HG03280 (cell line): ENCODE measurements at regions not wholly inside any gene's neighbourhood (a gene's known extent, or its start where the extent isn't known, plus 50 kb on each side); places are given as distances from the start of the nearest gene placed in this dataset.

Experiments used
- ATAC-seq: cut with Tn5 transposase; IDR thresholded peaks from one replicate; pipeline ENCODE4 v1.9.1; 2021; ENCODE audit warnings: mild to moderate bottlenecking, moderate library complexity; ENCODE audit not compliant: unreplicated experiment

DNA sequence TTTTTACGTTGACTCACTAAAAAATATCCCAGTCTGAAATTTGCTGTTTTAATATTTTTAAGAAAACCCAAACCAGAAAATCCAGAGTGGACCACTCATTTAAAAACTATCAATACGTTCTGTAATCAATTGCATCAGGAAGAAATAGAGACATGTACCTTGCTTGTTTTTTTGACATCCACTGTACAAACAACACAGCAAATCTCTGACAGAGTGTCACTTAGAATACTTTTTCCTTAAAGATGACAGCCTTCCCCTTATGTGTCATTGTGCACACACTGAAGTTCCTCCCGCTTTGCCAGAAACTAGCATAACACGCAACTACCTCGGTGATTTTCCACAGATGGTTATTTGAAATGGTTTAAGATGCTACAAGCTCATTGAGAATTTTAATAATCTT lies 321.7 kb upstream of the PFKP start:
- ATAC-seq = no peak

DNA sequence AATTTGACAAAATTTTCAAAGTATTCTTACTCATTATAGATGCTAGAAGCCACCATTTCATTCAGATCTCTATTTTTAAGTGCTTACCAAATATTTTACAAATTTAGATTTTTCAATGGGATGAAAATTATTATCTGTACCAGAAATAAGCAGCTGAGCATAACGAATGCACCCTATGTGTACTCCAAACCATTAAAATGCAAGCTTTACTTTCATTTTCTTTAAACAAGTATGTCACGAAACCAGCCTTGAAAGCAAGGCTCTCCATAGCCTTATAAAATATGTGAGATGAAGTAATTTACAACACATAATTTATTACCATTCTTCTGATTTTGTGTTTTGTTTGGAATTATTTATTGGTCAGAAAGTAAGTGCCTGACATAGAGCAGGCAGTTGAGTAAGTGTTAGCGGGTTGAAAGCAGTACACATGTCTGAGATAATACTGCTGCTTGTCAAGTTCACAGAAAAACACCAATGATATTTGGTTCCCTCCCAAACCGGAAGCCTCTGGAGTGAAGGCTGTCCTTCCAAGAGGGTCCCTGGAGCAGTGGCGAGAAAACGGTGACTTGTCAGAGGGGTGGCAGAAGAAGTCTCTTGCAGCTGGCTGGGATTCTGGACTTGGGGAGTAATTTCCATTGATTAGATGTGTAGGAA lies 322.7 kb upstream of the PFKP start:
- no peak for ATAC-seq

DNA sequence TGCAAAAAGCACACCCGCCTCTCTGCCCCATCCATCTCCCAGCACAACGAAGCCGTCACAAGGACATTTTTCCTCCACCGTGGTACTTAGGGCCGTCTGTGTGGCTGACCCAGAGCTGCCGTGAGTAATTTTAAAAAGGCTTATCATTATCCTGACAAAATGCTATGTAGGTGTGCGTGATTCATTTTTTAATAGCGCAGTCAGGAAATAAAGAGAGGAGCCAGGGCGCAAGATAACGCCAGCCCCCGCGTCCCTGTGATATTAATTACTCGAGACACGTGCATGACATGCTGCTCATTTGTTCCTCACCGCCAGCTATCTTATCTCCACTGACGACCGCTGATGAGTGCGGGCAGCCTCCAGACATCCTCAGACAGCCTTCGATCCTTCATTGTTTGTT lies 332.7 kb upstream of the PFKP start:
- ATAC-seq = no peak

DNA sequence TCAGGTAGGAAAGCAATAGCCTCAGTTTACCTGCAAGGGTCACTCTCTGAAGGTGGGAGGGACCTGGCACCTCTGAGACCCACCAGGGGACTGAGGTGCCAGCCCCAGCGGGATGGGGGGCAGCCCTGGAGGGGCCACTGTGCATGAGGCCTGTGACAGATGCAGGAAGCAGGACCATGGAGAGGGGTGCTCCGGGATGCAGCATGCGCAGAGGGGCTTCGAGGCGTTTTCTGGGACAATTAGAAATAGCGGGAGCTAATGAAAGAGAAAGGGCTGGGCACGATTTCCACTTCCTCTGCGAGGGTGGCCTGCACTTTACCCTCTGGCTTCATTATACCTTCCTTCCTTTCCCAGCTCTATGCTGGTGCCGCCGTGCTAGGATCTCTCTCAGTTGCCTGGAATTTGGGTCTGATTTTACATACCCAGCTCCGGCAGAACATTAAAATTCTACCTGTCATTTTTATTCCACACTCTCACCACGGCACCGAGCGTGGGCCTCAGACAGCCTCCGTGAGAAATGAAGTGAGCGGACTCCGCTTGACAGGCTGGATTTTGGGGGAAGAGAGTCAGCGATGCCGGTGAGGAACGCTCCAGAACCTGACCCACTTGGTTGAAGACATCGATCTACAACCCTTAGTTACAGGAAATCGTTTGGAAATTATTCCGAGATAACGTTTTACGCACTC lies 333.9 kb upstream of the PFKP start:
- no peak for ATAC-seq

DNA sequence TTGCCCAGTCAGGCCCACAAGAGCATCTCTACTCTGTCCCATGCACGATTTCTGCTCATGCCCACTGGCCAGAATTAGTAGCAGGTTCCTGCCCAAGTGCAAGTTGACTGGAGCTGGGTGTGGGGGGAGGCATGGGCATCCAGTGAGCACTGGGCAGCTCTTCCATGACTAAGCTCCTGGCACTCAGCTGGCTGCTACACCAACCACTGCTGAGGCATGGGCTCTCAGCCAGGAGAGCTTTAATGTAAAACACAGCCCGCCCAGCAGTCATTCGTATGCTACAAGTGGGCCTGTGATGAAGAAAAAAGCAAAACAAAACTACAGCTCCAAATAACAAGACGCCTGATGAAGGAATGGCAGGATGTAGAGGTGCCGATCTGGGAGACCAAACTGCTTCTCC lies 335.4 kb upstream of the PFKP start:
- no peak for ATAC-seq

DNA sequence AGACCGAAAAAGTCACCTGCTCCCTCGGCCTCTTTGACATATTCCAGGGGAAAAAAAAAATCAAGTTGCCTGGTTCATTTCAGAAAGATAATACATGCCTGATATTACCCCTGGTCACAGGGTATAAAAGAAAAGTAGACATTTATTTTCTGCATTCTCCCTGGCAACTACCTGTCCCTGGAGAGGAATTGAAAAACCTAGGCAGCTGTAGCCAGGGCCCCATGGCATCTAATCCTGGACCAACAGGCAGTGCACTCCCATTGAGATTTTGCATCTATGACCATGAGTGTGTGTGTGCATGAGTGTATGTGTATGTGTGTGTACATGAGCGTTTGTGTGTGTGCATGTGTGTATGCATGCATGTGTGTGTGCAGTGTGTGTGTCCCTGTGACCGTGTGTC lies 338.2 kb upstream of the PFKP start:
- no peak for ATAC-seq

DNA sequence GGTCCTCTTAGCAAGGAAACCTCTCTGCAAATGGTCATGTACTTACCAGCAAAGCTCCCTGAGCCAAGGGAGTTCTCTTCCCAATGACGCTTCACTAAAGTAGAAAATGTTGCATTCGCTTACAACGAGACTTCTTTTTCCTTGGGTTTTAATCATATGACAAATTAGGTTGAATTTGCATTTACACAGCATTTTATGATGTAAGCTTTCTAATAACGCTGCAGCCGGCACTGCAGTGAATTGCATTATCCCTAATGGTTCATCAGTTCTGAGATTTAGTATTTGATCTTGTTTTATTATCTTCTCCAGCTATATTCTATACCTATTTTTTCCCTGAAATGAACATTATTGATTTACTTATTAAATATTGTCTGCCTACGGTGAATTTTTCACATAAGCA lies 339.3 kb upstream of the PFKP start:
- ATAC-seq = no peak

DNA sequence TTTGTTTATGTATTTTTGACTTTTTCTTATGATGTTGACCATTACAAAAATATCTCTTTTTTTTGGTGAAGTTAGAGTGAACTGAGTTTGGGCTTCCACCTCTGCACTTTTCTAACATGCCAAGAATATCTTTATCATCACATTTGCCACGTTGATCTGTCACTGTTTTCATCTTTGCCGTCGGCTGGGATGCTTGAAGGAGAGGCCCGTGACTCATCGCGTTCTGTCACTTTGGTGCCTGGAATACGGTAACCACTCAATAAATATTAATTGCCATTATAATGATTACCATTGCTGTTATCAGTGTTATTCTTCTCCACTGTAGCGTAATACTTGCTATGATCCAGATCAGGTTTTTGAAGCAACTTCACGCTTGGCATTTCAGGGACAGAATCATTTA lies 350.8 kb upstream of the PFKP start:
- no peak for ATAC-seq

DNA sequence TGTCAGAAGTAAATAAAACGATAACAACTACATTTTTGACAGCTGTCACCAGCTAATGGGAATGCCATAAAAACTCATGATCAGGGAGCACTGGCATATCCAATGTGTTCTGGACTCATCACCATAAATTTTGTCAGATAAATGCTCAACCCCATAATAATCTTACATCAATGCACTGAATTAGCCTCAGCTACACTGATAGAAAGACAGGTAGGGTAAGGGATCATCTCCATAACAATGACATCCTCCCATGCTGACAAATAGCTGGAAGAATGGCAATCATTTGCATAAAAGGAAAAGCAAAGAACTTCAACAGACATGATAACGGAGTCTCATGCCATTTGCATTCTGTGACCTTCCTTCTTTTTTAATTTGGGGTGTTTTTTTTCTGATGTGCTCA lies 352.8 kb upstream of the PFKP start:
- no peak for ATAC-seq

DNA sequence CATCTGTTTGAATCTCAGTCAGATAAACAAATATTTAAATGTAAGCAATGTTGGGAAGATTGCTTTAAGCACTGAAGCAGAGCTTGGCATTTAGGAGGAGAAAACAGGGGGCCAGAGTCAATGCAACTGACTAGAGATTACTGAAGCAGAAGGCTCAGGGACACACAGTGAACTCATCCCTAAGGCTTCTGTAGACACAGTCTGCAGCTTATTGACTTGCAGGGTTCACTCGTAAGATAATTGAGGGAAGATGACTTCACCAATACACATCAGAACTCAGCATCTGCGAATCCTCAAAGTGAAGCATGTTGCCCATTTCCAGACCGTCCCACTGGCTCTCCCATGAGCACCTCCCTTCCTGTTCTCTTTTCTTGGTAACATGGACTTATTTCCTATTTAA lies 363.4 kb upstream of the PFKP start:
- ATAC-seq = no peak

DNA sequence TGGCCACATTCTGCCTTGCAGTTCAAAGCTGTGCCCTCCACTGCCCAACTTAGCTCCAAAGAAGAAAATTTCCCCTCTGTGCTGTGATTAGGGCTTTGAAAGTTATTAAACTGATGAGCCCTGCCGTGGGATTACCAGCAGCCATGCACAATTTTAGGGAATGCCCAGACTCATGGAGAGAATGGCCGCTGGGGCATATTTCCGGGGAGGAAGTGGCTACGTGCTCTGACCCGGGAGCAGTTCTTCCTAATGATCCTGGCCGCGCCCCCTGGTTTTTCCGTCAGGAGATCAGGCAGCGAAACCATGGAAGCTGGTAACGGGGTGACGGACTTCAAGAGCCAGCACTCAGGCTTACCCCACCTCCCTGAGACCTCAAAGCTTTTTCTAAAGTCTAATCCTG lies 365.5 kb upstream of the PFKP start:
- no peak for ATAC-seq

DNA sequence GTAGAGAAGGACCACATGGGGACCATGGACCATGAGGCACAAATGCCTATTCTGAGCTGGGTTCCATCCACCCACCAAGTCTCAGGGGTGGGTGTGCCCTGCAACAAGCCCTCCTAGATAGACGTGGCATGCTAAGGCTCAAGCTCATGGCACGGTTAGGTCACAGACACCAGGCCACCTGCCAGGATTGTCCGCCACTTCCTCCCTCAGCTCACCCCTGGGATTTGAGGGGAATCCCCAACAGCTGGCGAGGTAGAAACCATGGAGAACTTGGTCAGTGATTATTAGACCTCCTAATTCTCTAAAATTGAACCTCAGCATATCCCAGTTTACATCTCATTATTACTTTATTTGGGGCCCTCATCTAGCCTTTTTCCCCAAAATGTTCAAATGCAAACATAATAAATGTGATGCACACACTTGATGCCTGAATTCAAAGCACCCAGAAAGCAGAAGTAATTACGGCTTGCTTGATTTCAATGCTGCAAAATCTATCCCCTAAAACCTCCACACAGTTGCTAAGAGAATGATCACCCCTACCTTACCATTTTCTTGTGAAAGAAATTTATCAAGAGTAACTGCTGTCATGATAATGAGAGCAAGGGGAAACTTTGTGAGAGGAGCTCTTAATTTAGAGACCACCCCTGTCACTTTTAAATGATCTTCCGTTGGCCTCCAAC lies 366.6 kb upstream of the PFKP start:
- ATAC-seq = no peak

DNA sequence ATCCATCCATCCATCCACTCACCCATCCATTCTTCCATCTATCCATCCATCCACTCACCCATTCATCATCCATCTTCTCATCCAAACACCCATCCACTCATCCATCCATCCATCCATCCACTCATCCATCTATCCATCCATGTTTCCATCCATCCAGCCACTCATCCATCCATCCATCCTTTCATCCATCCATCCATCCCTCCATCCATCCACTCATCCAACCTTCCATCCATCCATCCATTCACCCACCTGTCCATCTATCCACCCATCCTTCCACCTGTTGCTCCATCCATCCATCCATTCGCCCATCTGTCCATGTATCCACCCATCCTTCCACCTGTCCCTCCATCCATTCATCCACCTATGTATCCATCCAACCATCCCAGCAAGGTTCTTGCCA lies 378.4 kb upstream of the PFKP start:
- ATAC-seq = no peak

DNA sequence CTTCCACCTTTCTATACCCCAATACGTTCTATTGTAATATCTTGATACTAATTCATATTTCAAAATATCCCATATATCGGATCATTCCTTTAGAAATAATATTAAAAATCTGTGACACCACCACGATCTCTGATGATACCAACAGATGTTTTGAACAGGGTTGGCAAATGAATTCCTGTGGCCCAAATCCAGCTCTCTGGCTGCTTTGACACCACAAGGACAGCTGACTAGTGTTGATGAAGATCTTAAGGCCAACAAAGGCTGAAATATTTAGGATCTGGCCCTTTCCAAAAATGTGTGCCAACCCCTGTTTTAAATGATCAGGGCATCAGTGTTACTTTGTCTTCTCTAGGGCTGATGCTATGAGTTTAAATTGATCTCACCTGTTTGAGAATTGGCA lies 380.7 kb upstream of the PFKP start:
- ATAC-seq = no peak

DNA sequence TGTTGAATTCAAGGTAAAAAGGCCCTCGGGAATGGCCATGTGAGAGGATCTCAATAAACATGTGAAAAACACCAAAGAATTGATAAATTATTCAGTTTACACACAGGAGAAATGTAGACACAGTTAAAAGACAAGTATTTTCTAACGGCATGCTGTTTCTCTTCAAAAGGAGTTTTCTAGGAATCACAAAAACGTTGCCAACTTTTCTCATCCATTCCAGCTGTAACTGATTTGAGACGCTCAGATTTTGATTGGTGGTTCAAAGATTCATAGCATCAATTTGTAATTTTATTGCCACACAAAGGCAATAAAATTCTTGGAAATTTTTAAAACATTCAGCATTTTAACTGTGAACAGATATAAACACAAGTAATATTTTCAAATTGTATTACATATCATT lies 384.9 kb upstream of the PFKP start:
- ATAC-seq = no peak

DNA sequence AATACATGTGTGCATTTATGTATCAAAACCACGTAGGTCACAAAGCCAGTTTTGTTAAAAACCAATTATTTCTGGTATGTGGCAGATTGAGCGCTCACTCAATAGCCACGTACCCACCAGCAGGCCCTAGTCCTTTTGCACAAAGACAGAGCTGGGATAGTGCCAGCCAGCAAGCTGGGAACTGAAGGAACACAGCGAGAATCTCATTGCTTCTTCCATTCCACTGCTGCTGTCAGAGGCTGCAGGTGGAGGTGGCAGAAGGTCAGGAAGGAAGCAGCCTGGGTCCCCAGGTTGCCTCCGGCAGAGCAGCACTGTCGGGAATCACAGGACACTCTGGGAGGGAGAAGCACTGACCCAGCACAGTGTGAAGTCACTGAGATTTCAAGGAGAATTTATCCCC lies 385.5 kb upstream of the PFKP start:
- ATAC-seq = no peak

DNA sequence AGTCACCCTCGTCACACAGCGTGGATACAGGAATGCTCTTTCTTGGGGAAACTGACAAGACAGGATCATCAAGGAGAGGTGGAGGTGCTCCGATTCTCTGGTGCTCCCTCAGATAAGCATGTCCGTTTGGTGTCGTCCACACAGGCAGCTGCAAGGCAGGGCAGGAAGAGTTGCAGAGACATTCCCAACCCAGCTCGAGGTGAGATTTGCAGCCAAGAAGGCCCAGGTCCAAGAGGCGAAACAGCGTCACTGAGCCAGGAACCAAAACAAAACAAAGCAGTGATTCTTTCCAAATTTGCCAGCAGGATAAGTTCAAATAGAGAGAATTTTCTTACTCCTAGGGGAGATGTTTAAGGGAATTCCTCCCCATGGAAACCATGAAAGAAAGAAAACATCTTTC lies 386.5 kb upstream of the PFKP start:
- no peak for ATAC-seq

DNA sequence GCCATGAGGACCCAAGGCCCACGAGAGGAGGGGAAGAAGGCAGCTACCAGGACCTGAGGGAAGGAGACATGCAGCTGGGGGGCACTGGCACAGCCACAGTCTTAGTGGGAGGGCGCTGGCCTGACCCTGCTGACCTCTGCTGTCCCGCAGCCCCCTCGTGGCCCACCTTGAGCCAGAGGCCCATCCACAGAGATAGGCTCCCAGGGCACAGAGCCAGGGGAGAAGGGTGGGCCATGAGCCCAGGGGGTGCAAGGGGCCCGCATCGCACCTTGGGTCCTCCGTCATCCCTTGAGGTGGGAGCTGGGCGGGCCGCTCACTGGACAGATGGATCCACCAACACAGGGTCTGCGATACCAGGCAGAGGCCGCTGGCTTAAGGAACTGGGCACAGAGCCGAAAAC lies 387.7 kb upstream of the PFKP start:
- no peak for ATAC-seq

DNA sequence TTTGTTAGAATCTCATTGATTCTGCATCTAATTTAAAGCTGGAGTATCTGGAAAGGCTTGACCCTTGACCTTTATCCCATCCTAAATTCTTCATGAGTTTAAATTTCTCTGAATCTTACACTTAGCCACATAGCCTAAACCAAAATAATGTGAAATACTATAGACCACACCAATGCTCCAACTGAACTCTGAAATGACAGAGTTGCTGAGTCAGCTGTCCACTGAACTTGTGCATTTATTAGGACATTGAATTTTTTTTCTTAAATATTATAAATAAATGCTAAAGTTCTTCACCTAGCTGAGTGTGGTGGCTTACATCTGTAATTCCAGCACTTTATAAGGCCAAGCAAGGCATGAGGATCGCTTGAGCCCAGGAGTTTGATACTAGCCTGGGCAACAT lies 390.9 kb upstream of the PFKP start:
- no peak for ATAC-seq

DNA sequence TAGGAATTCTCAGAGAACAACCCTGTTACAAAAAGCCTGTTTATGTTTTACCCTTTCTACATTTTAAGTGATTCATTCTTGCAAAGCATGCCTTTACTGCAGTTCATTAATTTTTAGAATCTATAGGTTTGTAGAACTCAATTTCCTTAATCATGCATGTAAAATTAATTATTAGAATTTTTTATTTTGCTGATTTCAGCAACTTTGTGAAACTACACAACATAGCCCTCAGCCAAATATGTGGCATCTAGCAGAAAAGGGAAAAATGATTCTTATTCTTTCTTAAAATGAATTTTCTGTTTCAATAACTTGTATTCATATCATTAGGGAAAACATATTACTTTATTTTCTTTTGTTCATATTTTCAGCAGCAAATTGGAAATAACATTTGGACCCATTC lies 392.9 kb upstream of the PFKP start:
- no peak for ATAC-seq

DNA sequence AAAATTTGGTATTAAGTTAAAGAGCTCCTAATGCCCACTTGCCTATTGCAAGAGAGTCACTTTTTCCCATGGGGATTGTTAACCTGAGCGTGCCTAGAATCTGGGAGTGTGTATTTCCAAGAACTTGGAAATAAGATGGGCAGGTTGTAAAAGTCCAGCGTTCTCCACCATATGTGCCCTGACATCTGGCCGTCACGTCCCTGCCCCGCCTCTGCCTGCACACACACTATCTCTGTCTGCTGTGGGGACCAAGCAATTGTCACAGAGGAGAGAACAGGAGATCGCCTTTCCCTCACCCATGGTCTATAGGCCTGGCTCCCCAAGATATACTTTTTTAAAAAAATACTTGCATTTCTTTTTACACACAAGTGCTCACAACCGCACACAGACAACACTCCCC lies 396.5 kb upstream of the PFKP start:
- ATAC-seq = no peak

DNA sequence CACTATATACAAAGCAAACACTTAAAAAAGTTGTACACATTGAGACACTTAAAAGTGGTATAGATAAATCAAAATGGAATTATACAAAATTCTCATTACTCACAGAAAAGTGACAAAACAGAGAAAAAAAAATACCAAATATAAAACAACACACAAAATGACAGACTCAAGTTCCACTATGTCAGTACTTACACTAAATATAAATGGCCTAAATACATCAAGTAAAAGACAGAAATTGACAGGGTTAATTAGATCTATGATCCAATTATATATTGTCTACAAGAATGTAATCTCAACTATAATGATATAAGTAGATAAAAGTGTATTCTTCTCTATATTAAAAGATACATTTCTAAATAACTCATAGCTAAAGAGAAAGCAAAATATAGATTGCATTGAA lies 401.6 kb upstream of the PFKP start:
- no peak for ATAC-seq

DNA sequence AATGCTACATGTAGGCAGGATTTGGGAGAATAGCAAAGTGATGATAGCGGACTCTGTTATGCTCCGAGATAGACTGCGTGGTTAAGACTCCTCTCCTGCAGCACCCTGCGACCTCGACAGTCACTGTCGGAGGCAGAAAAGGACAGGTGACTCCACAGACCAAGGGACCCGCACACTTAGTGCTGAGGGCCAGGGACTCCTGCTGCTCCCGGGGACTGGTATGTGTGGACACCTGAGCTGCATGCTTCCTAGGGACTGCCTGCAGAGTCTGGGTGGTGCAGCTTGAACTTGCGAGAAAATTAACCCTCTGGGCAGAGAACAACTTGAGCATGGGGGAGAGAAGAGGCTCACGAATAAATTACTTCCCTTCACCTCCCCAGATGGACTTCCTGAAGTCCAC lies 407.1 kb upstream of the PFKP start:
- no peak for ATAC-seq
